H1 (cell line): ENCODE measurements at regions not wholly inside any gene's neighbourhood (a gene's known extent, or its start where the extent isn't known, plus 50 kb on each side); places are given as distances from the start of the nearest gene placed in this dataset.

ENCODE experiments used
- CTCF ChIA-PET: fragments of 300-600 bp; sonication (Branson Sonifier 250); formaldehyde crosslinking; loops from one replicate; lab custom pipeline; 2021; ENCODE audit not compliant: partially characterized antibody; lab: Charles Lee
- POLR2A ChIA-PET: fragments of 300-600 bp; sonication (Branson Sonifier 250); formaldehyde crosslinking; loops from one replicate; lab custom pipeline; 2021; ENCODE audit warnings: inconsistent platforms; ENCODE audit not compliant: partially characterized antibody; lab: Charles Lee
- DNase-seq, 2 experiments: peaks; one replicate each; pipeline versions ENCODE4 v3.0.0 to v3.0.0-alpha.2; 2010 to 2022; ENCODE audit warnings: low spot score in 2 of 2, low read depth in 1 of 2, mixed read lengths in 1 of 2
- FAIRE-seq: peaks from 2 replicates; lab custom pipeline; 2011; peaks lifted over from hg19 to GRCh38; lab: Jason Lieb, UNC
- H2AFZ ChIP-seq: 2 replicates; pipeline ENCODE4 v1.8.1; 2012; ENCODE audit warnings: low read length, inconsistent platforms
- H2AK5ac ChIP-seq: 2 replicates; pipeline ENCODE4 v1.6.1; 2013; ENCODE audit warnings: low read depth, low read length
- H2BK120ac ChIP-seq: replicated peaks from 2 replicates; pipeline ENCODE3; 2013; ENCODE audit warnings: low read depth, low read length, inconsistent platforms
- H2BK12ac ChIP-seq: 2 replicates; pipeline ENCODE4 v1.6.1; 2013; ENCODE audit warnings: low read depth, low read length
- H2BK15ac ChIP-seq: 2 replicates; pipeline ENCODE4 v1.6.1; 2013; ENCODE audit warnings: low read length
- H2BK20ac ChIP-seq: 2 replicates; pipeline ENCODE4 v1.6.1; 2013; ENCODE audit warnings: low read length
- H2BK5ac ChIP-seq: 2 replicates; pipeline ENCODE4 v1.6.1; 2013; ENCODE audit warnings: low read depth, low read length
- H3K14ac ChIP-seq: 2 replicates; pipeline ENCODE4 v1.6.1; 2013; ENCODE audit warnings: inconsistent platforms; ENCODE audit not compliant: insufficient read length
- H3K18ac ChIP-seq: 2 replicates; pipeline ENCODE4 v1.6.1; 2013; ENCODE audit warnings: low read length; ENCODE audit errors: extremely low read depth
- H3K23ac ChIP-seq: 2 replicates; pipeline ENCODE4 v1.6.1; 2013; ENCODE audit warnings: inconsistent platforms; ENCODE audit not compliant: insufficient read length
- H3K23me2 ChIP-seq: 2 replicates; pipeline ENCODE4 v1.6.1; 2013; ENCODE audit warnings: low read depth, low read length
- H3K27ac ChIP-seq: 2 replicates; pipeline ENCODE4 v1.6.1; 2011; ENCODE audit warnings: low read depth, low read length, inconsistent platforms
- H3K27me3 ChIP-seq, 4 experiments: replicated peaks in 1 of 4; 1 replicate in 1 of 4; 2 replicates in 3 of 4; pipeline versions ENCODE4 v1.6.1 to v1.8.1; 2011 to 2013; ENCODE audit warnings: low read length in 3 of 4, mild to moderate bottlenecking in 3 of 4, inconsistent platforms in 2 of 4, mixed read lengths in 2 of 4, moderate library complexity in 1 of 4; ENCODE audit not compliant: control insufficient read depth in 3 of 4, insufficient read depth in 3 of 4; ENCODE audit errors: extremely low read depth in 1 of 4
- H3K36me3 ChIP-seq, 4 experiments: 2 replicates each; pipeline versions ENCODE4 v1.6.1 to v1.8.1; 2011 to 2013; ENCODE audit warnings: mild to moderate bottlenecking in 4 of 4, low read length in 3 of 4, moderate library complexity in 2 of 4, control low read depth in 1 of 4, inconsistent platforms in 1 of 4; ENCODE audit not compliant: insufficient read depth in 4 of 4, control insufficient read depth in 2 of 4
- H3K4ac ChIP-seq: replicated peaks from 2 replicates; pipeline ENCODE3; 2013; ENCODE audit warnings: low read length, low read depth, mixed read lengths, inconsistent platforms; ENCODE audit not compliant: insufficient read length
- H3K4me1 ChIP-seq, 4 experiments: replicated peaks in 1 of 4; 1 replicate in 1 of 4; 2 replicates in 3 of 4; pipeline versions ENCODE4 v1.6.1 to v1.8.1; 2011 to 2013; ENCODE audit warnings: low read length in 3 of 4, inconsistent platforms in 2 of 4, mixed read lengths in 1 of 4; ENCODE audit not compliant: insufficient read depth in 4 of 4, control insufficient read depth in 3 of 4
- H3K4me2 ChIP-seq, 2 experiments: 2 replicates each; pipeline versions ENCODE4 v1.6.1 to v1.8.1; 2011 to 2013; ENCODE audit warnings: low read depth in 2 of 2, low read length in 2 of 2, control low read depth in 1 of 2, inconsistent platforms in 1 of 2, mild to moderate bottlenecking in 1 of 2; ENCODE audit not compliant: insufficient read depth in 1 of 2
- H3K4me3 ChIP-seq, 4 experiments: fragments of 200-600, 300-600 bp in 1 of 4; sonication (generic), shearing (Covaris generic), sonication (Bioruptor Twin) in 1 of 4; 2 replicates each; pipeline versions ENCODE4 v1.5.1 to v1.8.1; 2011 to 2016; ENCODE audit warnings: low read length in 4 of 4, low read depth in 3 of 4, control low read depth in 2 of 4, inconsistent platforms in 2 of 4, mild to moderate bottlenecking in 2 of 4, mixed read lengths in 1 of 4, moderate library complexity in 1 of 4; ENCODE audit not compliant: insufficient read depth in 2 of 4; ENCODE audit errors: extremely low read depth in 1 of 4
- H3K56ac ChIP-seq: replicated peaks from 2 replicates; pipeline ENCODE3; 2013; ENCODE audit warnings: low read depth, mild to moderate bottlenecking, mixed read lengths, low read length, inconsistent platforms; ENCODE audit not compliant: insufficient read length
- H3K79me1 ChIP-seq: 2 replicates; pipeline ENCODE4 v1.6.1; 2013; ENCODE audit warnings: low read depth, low read length, control low read depth
- H3K79me2 ChIP-seq, 2 experiments: 2 replicates each; pipeline versions ENCODE4 v1.6.1 to v1.8.1; 2012 to 2013; ENCODE audit warnings: low read length in 2 of 2, mild to moderate bottlenecking in 2 of 2, inconsistent platforms in 1 of 2; ENCODE audit not compliant: insufficient read depth in 2 of 2, control insufficient read depth in 1 of 2
- H3K9ac ChIP-seq, 4 experiments: replicated peaks in 1 of 4; 1 replicate in 1 of 4; 2 replicates in 3 of 4; pipeline versions ENCODE4 v1.6.1 to v1.8.1; 2011 to 2013; ENCODE audit warnings: low read depth in 3 of 4, low read length in 3 of 4, control low read depth in 2 of 4, mild to moderate bottlenecking in 2 of 4, moderate library complexity in 2 of 4, inconsistent platforms in 1 of 4; ENCODE audit errors: extremely low read depth in 1 of 4
- H3K9me3 ChIP-seq, 2 experiments: 2 replicates each; pipeline versions ENCODE4 v1.6.1 to v1.8.1; 2012 to 2013; ENCODE audit warnings: mild to moderate bottlenecking in 2 of 2, moderate library complexity in 2 of 2, control low read depth in 1 of 2, inconsistent platforms in 1 of 2, low read depth in 1 of 2, low read length in 1 of 2, mixed read lengths in 1 of 2; ENCODE audit not compliant: insufficient read depth in 2 of 2
- H4K20me1 ChIP-seq, 2 experiments: replicated peaks in 1 of 2; 2 replicates each; pipeline versions ENCODE3 to v1.8.1; 2011 to 2013; ENCODE audit warnings: inconsistent platforms in 2 of 2, low read length in 2 of 2, mild to moderate bottlenecking in 1 of 2; ENCODE audit not compliant: insufficient read depth in 2 of 2, control insufficient read depth in 1 of 2
- H4K5ac ChIP-seq: 2 replicates; pipeline ENCODE4 v1.6.1; 2013; ENCODE audit warnings: low read length, low read depth, mixed read lengths, inconsistent platforms; ENCODE audit not compliant: insufficient read length
- H4K8ac ChIP-seq: 2 replicates; pipeline ENCODE4 v1.8.0; 2013; ENCODE audit warnings: mild to moderate bottlenecking, moderate library complexity, low read length, inconsistent platforms; ENCODE audit not compliant: insufficient read depth; ENCODE audit errors: extremely low read depth
- H4K91ac ChIP-seq: replicated peaks from 2 replicates; pipeline ENCODE3; 2013; ENCODE audit warnings: low read length, mixed read lengths, inconsistent platforms; ENCODE audit not compliant: insufficient read length
- CHD1 ChIP-seq: IDR thresholded peaks from 2 replicates; pipeline ENCODE4 v1.6.1; 2012; ENCODE audit warnings: low read depth, low read length, improper control_type of control experiment
- NANOG ChIP-seq: IDR thresholded peaks from 2 replicates; pipeline ENCODE4 v1.6.1; 2011; ENCODE audit warnings: low read length, low read depth, mild to moderate bottlenecking, inconsistent platforms; ENCODE audit not compliant: insufficient read depth, poor library complexity, severe bottlenecking
- RAD21 ChIP-seq, 2 experiments: IDR thresholded peaks in 1 of 2; conservative IDR thresholded peaks in 1 of 2; 2 replicates each; pipeline ENCODE4 v1.6.1; 2011; ENCODE audit warnings: low read depth in 2 of 2, low read length in 2 of 2, improper control_type of control experiment in 1 of 2, inconsistent platforms in 1 of 2, mild to moderate bottlenecking in 1 of 2, moderate library complexity in 1 of 2
- TAF1 ChIP-seq: IDR thresholded peaks from 2 replicates; pipeline ENCODE4 v1.6.1; 2011; ENCODE audit warnings: mild to moderate bottlenecking, low read depth, low read length
- TAF7 ChIP-seq: optimal IDR thresholded peaks from 2 replicates; pipeline ENCODE3; 2011; ENCODE audit warnings: low read depth, mild to moderate bottlenecking, inconsistent platforms, low read length, moderate library complexity, borderline replicate concordance
- WGBS, 2 experiments: shearing (Covaris generic) in 1 of 2; methylation state at CpG; one replicate each; pipeline versions ENCODE4 v1.1.6 to v1.1.7; 2013 to 2015; ENCODE audit warnings: low lambda C conversion rate in 2 of 2, mixed read lengths in 2 of 2, inconsistent platforms in 1 of 2, low coverage in 1 of 2, missing lambda C conversion rate in 1 of 2; ENCODE audit not compliant: insufficient replicate concordance in 2 of 2, insufficient coverage in 1 of 2, insufficient read length in 1 of 2; ENCODE audit errors: extremely low coverage in 1 of 2, missing lambda C conversion rate in 1 of 2; 5-methylcytosine and 5-hydroxymethylcytosine counted together

GRCh38 chr10:31188792-31189406 lies 130.1 kb upstream of the ZEB1 start:
- CTCF ChIA-PET = interaction anchor here (1.1 to 1.6 kb wide), 2 partner anchors 335 to 403 kb away, joined by 3 read pairs; no protein-coding TSS in a partner anchor
- Histone ChIP-seq H2BK120ac (no peak overlapping the region), H4K91ac (no peak overlapping the region), H3K79me1 (no peaks in the 10 kb centered on the region), H3K18ac (no peak overlapping the region), H3K79me2 (no peaks in the 10 kb centered on the region), H2AK5ac (no peak overlapping the region), H2BK12ac (no peak overlapping the region), H3K4me2 (no peak overlapping the region), H2AFZ (no peak overlapping the region), H2BK15ac (no peak overlapping the region), H3K36me3 (no peaks in the 10 kb centered on the region), H3K27me3 (no peaks in the 10 kb centered on the region), H2BK5ac (no peak overlapping the region), H2BK20ac (no peak overlapping the region), H4K5ac (no peak overlapping the region), H4K20me1 (no peaks in the 10 kb centered on the region), H3K4me3 (no peak overlapping the region), H3K14ac (no peak overlapping the region), H3K23me2 (no peaks in the 10 kb centered on the region), H3K56ac (no peak overlapping the region), H3K4me1 (no peaks in the 10 kb centered on the region), H3K9me3 (no peaks in the 10 kb centered on the region), H4K8ac (no peak overlapping the region), H3K9ac (no peak overlapping the region), H3K4ac (no peak overlapping the region), H3K23ac (no peak overlapping the region), H3K27ac (no peak overlapping the region)
- POLR2A ChIA-PET = no interaction called here
- FAIRE-seq (no peak), DNase-seq (no peak)
- WGBS, 2 experiments = 97% methylated on average over 4 of the region's 4 CpGs; no CpG with 5 or more reads in 1 of the 2 experiments
- no peak for TF ChIP-seq TAF1
- no peak for TF ChIP-seq RAD21 (IDR thresholded peaks at IDR 0.05 in 1 of 2, conservative IDR thresholded peaks at IDR 0.05 in 1 of 2; ENCODE audit: low read depth in 2 of 2, low read length in 2 of 2)
- TF ChIP-seq CHD1 = no peak
- no peak for TF ChIP-seq TAF7
- no peak for TF ChIP-seq NANOG
